HepG2 (cell line): ENCODE measurements at regions not wholly inside any gene's neighbourhood (a gene's known extent, or its start where the extent isn't known, plus 50 kb on each side); places are given as distances from the start of the nearest gene placed in this dataset.

ENCODE experiments used
- CHCHD3 ChIP-seq: sonication (generic); formaldehyde crosslinking; IDR thresholded peaks from 2 replicates; pipeline ENCODE4 v1.8.0; 2022; ENCODE audit warnings: mild to moderate bottlenecking, missing genetic modification reagents, moderate library complexity
- EEA1 ChIP-seq: sonication (generic); formaldehyde crosslinking; IDR thresholded peaks from 2 replicates; pipeline ENCODE4 v1.5.1; 2020; ENCODE audit warnings: mild to moderate bottlenecking, missing genetic modification reagents, borderline replicate concordance
- GMEB1 ChIP-seq: sonication (generic); formaldehyde crosslinking; IDR thresholded peaks from 2 replicates; pipeline ENCODE4 v1.5.1; 2020; ENCODE audit warnings: missing genetic modification reagents, mild to moderate bottlenecking, borderline replicate concordance
- GRHL1 ChIP-seq: sonication (generic); formaldehyde crosslinking; conservative IDR thresholded peaks from 2 replicates; pipeline ENCODE4 v1.8.0; 2022; ENCODE audit warnings: missing genetic modification reagents
- HMGA1 ChIP-seq: sonication (generic); formaldehyde crosslinking; conservative IDR thresholded peaks from 2 replicates; pipeline ENCODE4 v1.4.0; 2020; ENCODE audit warnings: missing genetic modification reagents
- KIAA2018 ChIP-seq: sonication (generic); formaldehyde crosslinking; IDR thresholded peaks from 2 replicates; pipeline ENCODE4 v1.5.0; 2020; ENCODE audit warnings: mild to moderate bottlenecking, missing genetic modification reagents, borderline replicate concordance
- NFIB ChIP-seq: sonication (generic); formaldehyde crosslinking; IDR thresholded peaks from 2 replicates; pipeline ENCODE4 v1.9.0; 2021; ENCODE audit warnings: missing genetic modification reagents, mild to moderate bottlenecking, borderline replicate concordance
- NR2F2 ChIP-seq: IDR thresholded peaks from 2 replicates; pipeline ENCODE4 v1.6.1; 2012; ENCODE audit warnings: low read depth, inconsistent platforms, borderline replicate concordance
- RORA ChIP-seq: sonication (generic); formaldehyde crosslinking; IDR thresholded peaks from 2 replicates; pipeline ENCODE4 v1.5.0; 2020; ENCODE audit warnings: mild to moderate bottlenecking, missing genetic modification reagents, moderate library complexity
- ZNF460 ChIP-seq: sonication (generic); formaldehyde crosslinking; IDR thresholded peaks from 2 replicates; pipeline ENCODE4 v1.5.1; 2020; ENCODE audit warnings: missing genetic modification reagents, mild to moderate bottlenecking, borderline replicate concordance
- ZNF891 ChIP-seq: sonication (generic); formaldehyde crosslinking; IDR thresholded peaks from 2 replicates; pipeline ENCODE4 v1.5.0; 2020; ENCODE audit warnings: mild to moderate bottlenecking, missing genetic modification reagents
- ZSCAN25 ChIP-seq: sonication (generic); formaldehyde crosslinking; IDR thresholded peaks from 2 replicates; pipeline ENCODE4 v1.8.0; 2022; ENCODE audit warnings: mild to moderate bottlenecking, missing genetic modification reagents

DNA sequence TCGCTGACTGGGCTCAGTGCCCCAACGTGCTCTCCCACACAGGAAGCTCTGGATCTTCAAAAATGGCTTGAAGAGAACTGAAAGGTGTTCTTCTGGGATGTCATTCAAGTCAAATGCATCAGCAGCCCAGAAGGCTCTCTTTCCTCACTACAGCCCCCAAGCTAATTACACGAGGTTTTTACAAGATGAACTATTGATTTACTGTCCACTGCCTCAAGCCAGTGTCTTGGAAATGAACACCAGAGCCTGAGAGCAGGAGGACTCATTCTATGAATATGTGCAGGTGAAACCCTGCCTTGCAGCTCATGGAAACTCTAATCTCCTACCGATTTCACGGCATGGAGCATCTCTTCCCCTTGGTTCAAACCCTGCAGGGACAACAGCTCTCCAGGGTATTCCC, 98.9 kb upstream of the CST7 start (continued):
- TF ChIP-seq KIAA2018 (CRISPR knock-in tag) (no peak), CHCHD3 (CRISPR knock-in tag) (no peak), ZNF460 (CRISPR knock-in tag) (no peak), NFIB (CRISPR knock-in tag) (no peak), HMGA1 (CRISPR knock-in tag) (no peak), EEA1 (CRISPR knock-in tag) (no peak), ZNF891 (CRISPR knock-in tag) (no peak), NR2F2 (no peak), RORA (CRISPR knock-in tag) (no peak), GRHL1 (CRISPR knock-in tag) (no peak), GMEB1 (CRISPR knock-in tag) (no peak), ZSCAN25 (CRISPR knock-in tag) (no peak)
- TF ChIP-seq, all 625 proteins: peak for 0
